ENCODE measurements at regions not wholly inside any gene's neighbourhood (a gene's known extent, or its start where the extent isn't known, plus 50 kb on each side); places are given as distances from the start of the nearest gene placed in this dataset.

- H3K4me3 ChIP-seq: no peak overlapping the region
- H3K9me3 ChIP-seq: no peaks in the 10 kb centered on the region
- DNase-seq (ENCODE audit: low spot score): no peak
- H3K27me3 ChIP-seq (replicated peaks; ENCODE audit: insufficient read depth): no peaks in the 10 kb centered on the region
- H3K4me1 ChIP-seq (replicated peaks): no peaks in the 10 kb centered on the region
- intact Hi-C loops (cut with DNase I): no loop called here
- no peak overlapping the region for H3K27ac ChIP-seq
- H3K36me3 ChIP-seq: no peaks in the 10 kb centered on the region
- 95% methylated on average over 5 of the region's 5 CpGs for WGBS
- TF ChIP-seq POLR2A (IDR thresholded peaks at IDR 0.05): no peak
- no peak for TF ChIP-seq CTCF (IDR thresholded peaks at IDR 0.05)
- no peak for TF ChIP-seq POLR2AphosphoS5 (IDR thresholded peaks at IDR 0.05)
Measured at GRCh38 chr7:47685712-47686376, 103.9 kb upstream of the TNS3 start.

GRCh38 chr7:47685151-47685550 is 103.2 kb upstream of the TNS3 start:
- no peak overlapping the region for H3K27ac ChIP-seq

GRCh38 chr7:47684728-47685127 is 102.8 kb upstream of the TNS3 start:
- WGBS: 77% methylated on average over 5 of the region's 5 CpGs
- H3K9me3 ChIP-seq: no peaks in the 10 kb centered on the region
- intact Hi-C loops (cut with DNase I): no loop called here
- no peak overlapping the region for H3K4me3 ChIP-seq
- no peak for DNase-seq (ENCODE audit: low spot score)
- no peaks in the 10 kb centered on the region for H3K36me3 ChIP-seq
- no peak for TF ChIP-seq POLR2AphosphoS5 (IDR thresholded peaks at IDR 0.05)
- no peak for TF ChIP-seq POLR2A (IDR thresholded peaks at IDR 0.05)
- TF ChIP-seq CTCF (IDR thresholded peaks at IDR 0.05): no peak
- no peaks in the 10 kb centered on the region for H3K27me3 ChIP-seq (replicated peaks; ENCODE audit: insufficient read depth)
- H3K27ac ChIP-seq: no peak overlapping the region
- no peaks in the 10 kb centered on the region for H3K4me1 ChIP-seq (replicated peaks)

More at GRCh38 chr7:47685151-47685550, 103.2 kb upstream of the TNS3 start:
- H3K9me3 ChIP-seq: no peaks in the 10 kb centered on the region
- WGBS: 73% methylated on average over 3 of the region's 3 CpGs
- TF ChIP-seq CTCF (IDR thresholded peaks at IDR 0.05): no peak
- TF ChIP-seq POLR2A (IDR thresholded peaks at IDR 0.05): no peak
- TF ChIP-seq POLR2AphosphoS5 (IDR thresholded peaks at IDR 0.05): no peak
- DNase-seq (ENCODE audit: low spot score): no peak
- H3K36me3 ChIP-seq: no peaks in the 10 kb centered on the region
- no peak overlapping the region for H3K4me3 ChIP-seq
- intact Hi-C loops (cut with DNase I): no loop called here
- no peaks in the 10 kb centered on the region for H3K4me1 ChIP-seq (replicated peaks)
- H3K27me3 ChIP-seq (replicated peaks; ENCODE audit: insufficient read depth): no peaks in the 10 kb centered on the region

- Histone ChIP-seq H3K4me3 (no peak overlapping the region), H3K27me3 (replicated peaks; ENCODE audit: insufficient read depth) (no peaks in the 10 kb centered on the region), H3K36me3 (no peaks in the 10 kb centered on the region), H3K4me1 (replicated peaks) (no peaks in the 10 kb centered on the region), H3K27ac (no peak overlapping the region), H3K9me3 (no peaks in the 10 kb centered on the region)
- intact Hi-C loops (cut with DNase I): no loop called here
- 65% methylated on average over 6 of the region's 6 CpGs for WGBS
- DNase-seq (ENCODE audit: low spot score): no peak
- TF ChIP-seq POLR2AphosphoS5 (IDR thresholded peaks at IDR 0.05) (no peak), CTCF (IDR thresholded peaks at IDR 0.05) (no peak), POLR2A (IDR thresholded peaks at IDR 0.05) (no peak)
Measured at GRCh38 chr7:47683485-47683898, 101.6 kb upstream of the TNS3 start.

GRCh38 chr7:47682874-47683273 is 101.0 kb upstream of the TNS3 start:
- Histone ChIP-seq H3K36me3 (no peaks in the 10 kb centered on the region), H3K4me1 (replicated peaks) (no peaks in the 10 kb centered on the region), H3K27me3 (replicated peaks; ENCODE audit: insufficient read depth) (no peaks in the 10 kb centered on the region), H3K27ac (no peak overlapping the region), H3K9me3 (no peaks in the 10 kb centered on the region), H3K4me3 (no peak overlapping the region)
- intact Hi-C loops (cut with DNase I): no loop called here
- WGBS: 75% methylated on average over 6 of the region's 6 CpGs
- DNase-seq (ENCODE audit: low spot score): no peak
- TF ChIP-seq CTCF (IDR thresholded peaks at IDR 0.05): no peak
- no peak for TF ChIP-seq POLR2AphosphoS5 (IDR thresholded peaks at IDR 0.05)
- TF ChIP-seq POLR2A (IDR thresholded peaks at IDR 0.05): no peak
